ENCODE measurements at regions not wholly inside any gene's neighbourhood (a gene's known extent, or its start where the extent isn't known, plus 50 kb on each side); places are given as distances from the start of the nearest gene placed in this dataset.
"Not testable (repeated sequence)": the region's sequence is repeated elsewhere in the genome, so short reads cannot be mapped to it uniquely, and the experiment has no call there.

GRCh38 chrX:13821-14443, 267.2 kb upstream of the PLCXD1 start:
- TF ChIP-seq CTCF (IDR thresholded peaks at IDR 0.05; ENCODE audit: insufficient read depth, low read length, poor library complexity, severe bottlenecking); EZH2phosphoT487 (conservative IDR thresholded peaks at IDR 0.05; ENCODE audit: low read length): not testable (repeated sequence)
